Neuron (in vitro differentiated cells): ENCODE measurements at regions not wholly inside any gene's neighbourhood (a gene's known extent, or its start where the extent isn't known, plus 50 kb on each side); places are given as distances from the start of the nearest gene placed in this dataset.

Experiments
- H2AFZ ChIP-seq: one replicate; pipeline ENCODE4 v1.6.1; 2013; ENCODE audit warnings: low read depth, mild to moderate bottlenecking, inconsistent platforms, low read length, moderate library complexity
- H3K27me3 ChIP-seq: one replicate; pipeline ENCODE4 v1.6.1; 2013; ENCODE audit warnings: low read length; ENCODE audit not compliant: insufficient read depth
- H3K36me3 ChIP-seq: one replicate; pipeline ENCODE4 v1.6.1; 2013; ENCODE audit warnings: low read length; ENCODE audit not compliant: insufficient read depth
- H3K4me1 ChIP-seq: one replicate; pipeline ENCODE4 v1.6.1; 2013; ENCODE audit warnings: low read length; ENCODE audit not compliant: insufficient read depth
- H3K4me3 ChIP-seq: 2 replicates; pipeline ENCODE4 v1.5.1; 2013; ENCODE audit warnings: mild to moderate bottlenecking, low read length, moderate library complexity
- H3K9me3 ChIP-seq: one replicate; pipeline ENCODE4 v1.6.1; 2013; ENCODE audit warnings: low read length

DNA sequence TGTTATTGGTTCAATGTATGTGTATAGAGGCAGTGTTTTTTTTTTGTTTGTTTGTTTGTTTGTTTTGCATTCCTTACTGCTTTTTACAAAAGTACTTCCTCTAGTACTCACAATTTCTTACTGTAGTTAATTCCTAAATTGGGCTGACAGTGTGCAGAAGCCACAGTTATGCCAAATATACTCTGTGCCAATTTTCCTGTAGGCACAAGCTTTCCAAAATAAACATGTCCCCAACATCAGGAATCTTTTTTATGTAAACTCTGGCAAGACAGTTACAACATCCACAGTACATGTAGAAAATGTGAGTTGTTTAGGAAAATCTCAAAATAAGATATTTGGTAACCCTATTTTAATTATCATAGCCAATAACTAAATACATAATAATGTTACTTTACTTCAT lies 161.6 kb upstream of the TSLP start:
- Histone ChIP-seq H3K4me1 (no peaks in the 10 kb centered on the region), H3K27me3 (no peaks in the 10 kb centered on the region), H2AFZ (no peak overlapping the region), H3K4me3 (no peak overlapping the region), H3K36me3 (no peaks in the 10 kb centered on the region), H3K9me3 (no peaks in the 10 kb centered on the region)

DNA sequence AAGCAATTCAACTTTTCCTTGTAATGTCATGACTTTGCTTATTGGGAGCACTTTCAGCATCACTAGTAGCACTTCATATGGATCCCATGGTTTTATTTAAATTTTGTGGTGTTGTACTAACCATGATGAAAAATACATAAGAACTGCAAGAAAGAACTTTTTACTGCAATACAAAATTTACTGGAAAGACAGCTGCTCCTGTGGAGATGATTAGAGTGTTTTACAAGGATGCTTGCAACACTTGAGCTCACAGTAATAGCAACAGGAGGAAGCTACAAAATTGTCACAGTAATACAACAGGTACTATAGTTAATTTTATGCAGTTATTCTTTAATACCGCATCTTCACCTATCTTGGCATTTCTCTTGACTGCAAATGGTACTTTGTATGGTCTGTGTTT lies 158.3 kb upstream of the TSLP start:
- Histone ChIP-seq H3K36me3 (no peaks in the 10 kb centered on the region), H3K4me3 (no peak overlapping the region), H3K4me1 (no peaks in the 10 kb centered on the region), H2AFZ (no peak overlapping the region), H3K27me3 (no peaks in the 10 kb centered on the region), H3K9me3 (no peaks in the 10 kb centered on the region)

GRCh38 chr5:110916381-110917049 lies 155.0 kb upstream of the TSLP start:
- H2AFZ ChIP-seq, result no peak overlapping the region
- H3K4me3 ChIP-seq, result no peak overlapping the region
- H3K9me3 ChIP-seq, result no peaks in the 10 kb centered on the region
- no peaks in the 10 kb centered on the region for H3K27me3 ChIP-seq
- no peaks in the 10 kb centered on the region for H3K36me3 ChIP-seq
- no peaks in the 10 kb centered on the region for H3K4me1 ChIP-seq

DNA sequence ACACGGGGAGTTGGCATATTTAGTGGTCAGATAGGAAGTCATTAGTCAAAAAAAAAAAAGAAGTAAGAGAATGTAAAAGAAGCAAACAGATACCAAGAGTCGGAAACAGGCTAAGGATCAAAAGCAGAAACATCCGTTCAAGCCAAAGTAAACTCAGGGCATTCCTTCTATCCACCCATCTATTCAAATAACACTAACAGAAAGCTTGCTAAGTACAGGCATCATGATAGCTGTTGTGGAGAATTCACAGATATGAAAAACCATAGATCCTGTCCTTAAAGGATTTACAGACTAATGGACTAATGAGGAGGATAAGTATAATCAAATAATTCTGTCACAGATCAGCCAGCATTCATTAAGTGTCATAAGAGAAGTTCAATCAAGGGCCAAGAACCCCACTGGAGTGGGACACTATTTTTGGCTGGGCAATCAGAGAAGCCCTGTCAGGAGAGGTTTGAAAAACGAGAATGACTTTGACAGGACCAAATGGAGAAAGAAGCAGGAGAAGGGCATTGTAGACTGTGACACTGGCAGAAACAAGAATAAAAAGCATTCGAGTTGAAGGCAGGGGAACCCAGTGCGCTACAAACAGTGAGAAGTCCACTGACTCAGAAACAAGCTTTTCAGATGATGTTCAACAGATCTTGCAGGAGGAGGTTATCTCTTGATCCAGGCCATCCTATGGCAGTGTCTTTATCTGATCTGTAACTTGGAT lies 154.2 kb upstream of the TSLP start:
- H2AFZ ChIP-seq, result no peak overlapping the region
- H3K27me3 ChIP-seq, result no peaks in the 10 kb centered on the region
- no peaks in the 10 kb centered on the region for H3K36me3 ChIP-seq
- H3K4me1 ChIP-seq, result no peaks in the 10 kb centered on the region
- no peaks in the 10 kb centered on the region for H3K9me3 ChIP-seq
- no peak overlapping the region for H3K4me3 ChIP-seq

- H3K36me3 ChIP-seq, result no peaks in the 10 kb centered on the region
- H3K4me1 ChIP-seq, result no peaks in the 10 kb centered on the region
- H3K9me3 ChIP-seq, result no peaks in the 10 kb centered on the region
- H3K4me3 ChIP-seq, result no peak overlapping the region
- H2AFZ ChIP-seq, result no peak overlapping the region
- H3K27me3 ChIP-seq, result no peaks in the 10 kb centered on the region
Observed at GRCh38 chr5:110918683-110919082, 152.8 kb upstream of the TSLP start.

GRCh38 chr5:110923971-110924370 lies 147.5 kb upstream of the TSLP start:
- Histone ChIP-seq H2AFZ (no peak overlapping the region), H3K36me3 (no peaks in the 10 kb centered on the region), H3K27me3 (no peaks in the 10 kb centered on the region), H3K4me3 (no peak overlapping the region), H3K4me1 (no peaks in the 10 kb centered on the region), H3K9me3 (no peaks in the 10 kb centered on the region)

DNA sequence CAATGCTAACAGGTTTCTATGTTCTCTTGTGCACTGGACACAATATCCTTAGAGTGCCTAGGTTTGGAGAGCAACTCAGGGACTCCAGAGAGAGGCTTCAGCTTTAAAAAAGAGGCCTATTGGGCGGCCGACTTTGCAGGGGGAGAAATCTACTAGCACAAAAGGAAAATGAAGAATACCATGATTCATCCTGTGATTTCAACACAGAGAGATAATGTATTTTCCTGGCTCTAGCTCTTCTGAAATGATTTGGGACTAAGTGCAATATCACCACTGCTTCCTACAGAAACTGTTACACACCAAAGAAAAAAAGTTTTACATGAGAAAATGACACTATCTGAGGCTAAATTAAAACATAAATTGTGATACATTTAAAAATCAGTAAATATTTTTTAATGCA lies 146.1 kb upstream of the TSLP start:
- H3K27me3 ChIP-seq, result no peaks in the 10 kb centered on the region
- no peaks in the 10 kb centered on the region for H3K4me1 ChIP-seq
- no peaks in the 10 kb centered on the region for H3K36me3 ChIP-seq
- no peak overlapping the region for H2AFZ ChIP-seq
- no peak overlapping the region for H3K4me3 ChIP-seq
- no peaks in the 10 kb centered on the region for H3K9me3 ChIP-seq

DNA sequence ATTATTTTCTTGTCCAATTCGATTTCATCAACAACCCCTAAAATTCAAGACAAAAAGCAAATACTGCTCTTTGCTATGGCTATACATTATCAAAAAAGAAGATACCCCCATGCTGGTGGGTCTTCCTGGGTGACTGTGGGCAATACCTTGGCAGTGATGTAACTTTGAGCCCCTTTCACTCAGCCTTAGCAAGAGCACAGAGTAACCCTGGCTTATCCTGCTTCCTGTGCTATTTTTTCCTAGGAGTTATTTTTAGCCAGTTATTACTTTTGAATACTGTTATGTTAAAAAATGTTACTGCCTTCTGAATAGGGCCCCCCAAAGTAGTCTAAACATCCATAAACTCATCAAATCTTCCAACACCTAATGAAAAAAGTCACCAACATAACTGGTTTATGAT lies 145.6 kb upstream of the TSLP start:
- H3K4me3 ChIP-seq, result no peak overlapping the region
- no peaks in the 10 kb centered on the region for H3K4me1 ChIP-seq

GRCh38 chr5:110932755-110933488 lies 138.6 kb upstream of the TSLP start:
- no peaks in the 10 kb centered on the region for H3K27me3 ChIP-seq

More for the DNA sequence above, 145.6 kb upstream of the TSLP start:
- no peaks in the 10 kb centered on the region for H3K36me3 ChIP-seq
- no peak overlapping the region for H2AFZ ChIP-seq
- H3K27me3 ChIP-seq, result no peaks in the 10 kb centered on the region
- H3K9me3 ChIP-seq, result no peaks in the 10 kb centered on the region

GRCh38 chr5:110940136-110940535 lies 131.4 kb upstream of the TSLP start:
- Histone ChIP-seq H3K4me1 (no peaks in the 10 kb centered on the region), H3K36me3 (no peaks in the 10 kb centered on the region), H3K27me3 (no peaks in the 10 kb centered on the region), H3K9me3 (no peaks in the 10 kb centered on the region), H2AFZ (no peak overlapping the region), H3K4me3 (no peak overlapping the region)

More at GRCh38 chr5:110932755-110933488, 138.6 kb upstream of the TSLP start:
- Histone ChIP-seq H2AFZ (no peak overlapping the region), H3K36me3 (no peaks in the 10 kb centered on the region), H3K4me1 (no peaks in the 10 kb centered on the region), H3K4me3 (no peak overlapping the region), H3K9me3 (no peaks in the 10 kb centered on the region)

- no peaks in the 10 kb centered on the region for H3K36me3 ChIP-seq
- H3K4me1 ChIP-seq, result no peaks in the 10 kb centered on the region
- H3K27me3 ChIP-seq, result no peaks in the 10 kb centered on the region
- H3K9me3 ChIP-seq, result no peaks in the 10 kb centered on the region
- no peak overlapping the region for H2AFZ ChIP-seq
- no peak overlapping the region for H3K4me3 ChIP-seq
Observed at GRCh38 chr5:110945874-110946436, 125.6 kb upstream of the TSLP start.

- H3K4me3 ChIP-seq, result no peak overlapping the region
Observed at GRCh38 chr5:110951373-110951791, 120.1 kb upstream of the TSLP start.

GRCh38 chr5:110956280-110956912 lies 115.1 kb upstream of the TSLP start:
- Histone ChIP-seq H3K27me3 (no peaks in the 10 kb centered on the region), H3K9me3 (no peaks in the 10 kb centered on the region), H3K4me1 (no peaks in the 10 kb centered on the region), H2AFZ (no peak overlapping the region), H3K36me3 (no peaks in the 10 kb centered on the region), H3K4me3 (no peak overlapping the region)

More at GRCh38 chr5:110951373-110951791, 120.1 kb upstream of the TSLP start:
- H2AFZ ChIP-seq, result no peak overlapping the region
- H3K4me1 ChIP-seq, result no peaks in the 10 kb centered on the region
- no peaks in the 10 kb centered on the region for H3K27me3 ChIP-seq
- H3K9me3 ChIP-seq, result no peaks in the 10 kb centered on the region
- H3K36me3 ChIP-seq, result no peaks in the 10 kb centered on the region
